Panc1 (cell line): ENCODE measurements at regions not wholly inside any gene's neighbourhood (a gene's known extent, or its start where the extent isn't known, plus 50 kb on each side); places are given as distances from the start of the nearest gene placed in this dataset.

Experiments
- POLR2AphosphoS5 ChIP-seq: IDR thresholded peaks from 2 replicates; pipeline ENCODE4 v1.6.1; 2012; ENCODE audit warnings: mild to moderate bottlenecking, low read depth, low read length, moderate library complexity
- REST ChIP-seq, 2 experiments: IDR thresholded peaks; 2 replicates each; pipeline ENCODE4 v1.6.1; 2011 to 2012; ENCODE audit warnings: low read depth in 2 of 2, control low read depth in 1 of 2, low read length in 1 of 2, mild to moderate bottlenecking in 1 of 2, moderate library complexity in 1 of 2; ENCODE audit not compliant: insufficient read depth in 1 of 2
- SIN3A ChIP-seq: IDR thresholded peaks from 2 replicates; pipeline ENCODE4 v1.6.1; 2012; ENCODE audit warnings: low read depth, mild to moderate bottlenecking, low read length, moderate library complexity, borderline replicate concordance; ENCODE audit not compliant: insufficient read depth
- TCF7L2 ChIP-seq: IDR thresholded peaks from 2 replicates; pipeline ENCODE4 v1.6.1; 2011; ENCODE audit warnings: mild to moderate bottlenecking, low read depth, low read length, inconsistent platforms
- TF ChIP-seq, protein P1 (sequence below): fragments of 450-650 bp; IDR thresholded peaks from 2 replicates; pipeline ENCODE4 v1.5.1; 2017; ENCODE audit warnings: mild to moderate bottlenecking

GRCh38 chr5:167861129-167861927 lies 430.1 kb upstream of the WWC1 start:
- TF ChIP-seq, protein P1, sequence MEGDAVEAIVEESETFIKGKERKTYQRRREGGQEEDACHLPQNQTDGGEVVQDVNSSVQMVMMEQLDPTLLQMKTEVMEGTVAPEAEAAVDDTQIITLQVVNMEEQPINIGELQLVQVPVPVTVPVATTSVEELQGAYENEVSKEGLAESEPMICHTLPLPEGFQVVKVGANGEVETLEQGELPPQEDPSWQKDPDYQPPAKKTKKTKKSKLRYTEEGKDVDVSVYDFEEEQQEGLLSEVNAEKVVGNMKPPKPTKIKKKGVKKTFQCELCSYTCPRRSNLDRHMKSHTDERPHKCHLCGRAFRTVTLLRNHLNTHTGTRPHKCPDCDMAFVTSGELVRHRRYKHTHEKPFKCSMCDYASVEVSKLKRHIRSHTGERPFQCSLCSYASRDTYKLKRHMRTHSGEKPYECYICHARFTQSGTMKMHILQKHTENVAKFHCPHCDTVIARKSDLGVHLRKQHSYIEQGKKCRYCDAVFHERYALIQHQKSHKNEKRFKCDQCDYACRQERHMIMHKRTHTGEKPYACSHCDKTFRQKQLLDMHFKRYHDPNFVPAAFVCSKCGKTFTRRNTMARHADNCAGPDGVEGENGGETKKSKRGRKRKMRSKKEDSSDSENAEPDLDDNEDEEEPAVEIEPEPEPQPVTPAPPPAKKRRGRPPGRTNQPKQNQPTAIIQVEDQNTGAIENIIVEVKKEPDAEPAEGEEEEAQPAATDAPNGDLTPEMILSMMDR: no peak
- TF ChIP-seq POLR2AphosphoS5 (no peak), REST (IDR thresholded peaks at IDR 0.05; ENCODE audit: insufficient read depth in 1 of 2, low read depth in 2 of 2, low read length in 1 of 2) (peak; percentile 88 to 89), SIN3A (no peak), TCF7L2 (no peak)
